GM21723 (cell line): ENCODE measurements at regions not wholly inside any gene's neighbourhood (a gene's known extent, or its start where the extent isn't known, plus 50 kb on each side); places are given as distances from the start of the nearest gene placed in this dataset.
A peak's percentile ranks its signal among the peaks of the same experiment; 100 is the strongest.

Experiments
- ATAC-seq: cut with Tn5 transposase; IDR thresholded peaks from one replicate; pipeline ENCODE4 v1.9.1; 2021; ENCODE audit warnings: mild to moderate bottlenecking, moderate library complexity; ENCODE audit not compliant: unreplicated experiment

DNA sequence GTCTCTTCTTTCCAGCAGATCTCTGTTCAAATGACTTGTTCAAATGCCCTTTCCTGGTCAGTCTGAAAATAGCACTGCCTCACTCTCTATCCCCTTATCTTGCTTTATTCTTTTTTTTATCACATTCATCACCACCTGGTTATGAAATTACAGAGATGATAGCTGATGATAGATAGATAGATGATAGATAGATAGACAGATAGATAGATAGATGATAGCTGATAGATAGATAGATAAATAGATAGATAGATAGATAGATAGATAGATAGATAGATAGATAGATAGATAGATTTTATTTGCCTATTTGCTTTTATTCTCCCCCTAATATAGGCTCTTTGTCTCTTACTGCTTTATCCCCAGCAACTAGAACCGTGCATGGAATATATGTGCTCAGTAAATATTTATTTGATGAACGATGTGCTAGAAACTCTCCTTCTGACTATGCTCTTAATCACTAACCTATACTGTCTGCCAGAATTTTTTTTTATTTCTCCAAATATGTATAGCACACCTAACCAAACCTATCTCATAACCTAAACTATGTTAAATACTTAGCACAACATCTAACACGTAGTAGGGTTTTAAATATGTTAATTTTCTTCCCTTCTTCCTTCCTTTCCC lies 372.8 kb upstream of the DUSP10 start:
- ATAC-seq, result no peak

DNA sequence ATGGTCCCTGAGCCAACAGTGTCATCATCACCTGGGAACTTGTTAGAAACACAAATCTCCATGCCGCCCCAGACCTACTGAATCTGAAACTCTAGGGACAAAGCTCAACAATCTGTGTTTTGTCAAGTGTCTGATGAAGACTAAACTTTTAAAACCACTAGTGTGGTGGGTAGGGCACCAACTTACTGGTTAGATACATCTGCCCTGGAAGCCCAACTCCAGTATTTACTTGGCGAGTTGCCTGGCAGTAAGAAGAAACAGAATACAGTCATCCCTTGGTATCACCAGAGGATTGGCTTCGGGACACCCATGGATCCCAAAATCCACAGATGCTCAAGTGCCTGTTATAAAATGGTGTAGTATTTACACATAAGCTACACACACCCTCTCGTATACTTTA lies 367.9 kb upstream of the DUSP10 start:
- ATAC-seq, result no peak

DNA sequence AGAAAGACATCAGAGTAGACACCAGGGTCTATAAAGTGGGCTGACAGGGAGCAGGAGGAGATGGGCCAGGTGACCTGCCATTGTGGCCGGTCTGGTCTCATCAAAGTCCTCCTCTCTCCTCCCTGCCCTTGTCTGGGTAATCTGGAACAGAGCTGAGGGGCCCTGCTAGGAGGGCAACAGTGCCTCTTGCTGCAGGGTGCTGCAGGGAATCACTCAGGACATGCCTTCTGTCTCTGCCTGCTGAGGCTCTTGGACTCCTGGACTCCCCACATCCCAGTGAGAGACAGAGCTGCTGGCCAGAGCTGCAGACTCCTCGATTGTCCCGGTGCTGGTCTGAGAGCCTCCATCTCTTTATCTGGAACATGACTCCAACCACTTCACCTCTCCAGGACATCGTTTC lies 366.1 kb upstream of the DUSP10 start:
- ATAC-seq, result no peak

DNA sequence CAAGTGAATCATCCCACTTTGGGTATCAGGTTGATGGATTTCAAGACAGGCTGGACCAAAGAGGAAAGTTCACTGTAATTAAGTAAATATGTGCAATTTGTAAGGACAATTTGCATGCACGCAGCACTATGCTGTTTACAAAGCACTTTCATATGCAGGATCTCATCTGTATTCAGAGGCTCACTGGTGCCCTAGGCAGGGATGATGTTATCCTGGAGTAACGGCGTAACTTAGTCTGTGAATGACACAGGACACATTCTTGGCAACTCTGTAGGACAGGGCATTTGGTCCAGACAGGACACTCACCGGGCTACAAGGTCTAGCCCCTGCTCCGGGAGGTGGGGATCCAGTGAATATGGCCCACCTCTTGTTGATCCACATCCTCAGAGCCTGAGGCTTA lies 365.4 kb upstream of the DUSP10 start:
- ATAC-seq, result no peak

DNA sequence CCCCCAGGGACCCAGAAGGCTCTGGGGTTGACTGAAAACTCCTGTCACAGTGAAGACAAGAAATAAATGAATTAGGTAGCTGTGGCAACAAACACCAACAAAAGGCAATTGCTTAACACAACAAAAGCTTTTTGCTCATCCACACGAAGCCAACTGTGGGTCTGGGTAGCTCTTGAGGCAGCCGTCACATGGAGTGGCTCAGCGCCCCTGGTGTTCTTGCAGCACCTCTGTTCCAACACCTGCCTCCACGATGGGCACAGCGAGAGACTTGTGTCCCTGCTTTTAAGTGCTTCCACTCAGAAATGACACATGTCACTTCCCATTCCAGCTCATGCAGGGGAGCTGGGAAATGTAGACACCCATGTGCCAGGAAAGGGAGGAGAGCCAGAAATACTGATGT lies 364.5 kb upstream of the DUSP10 start:
- ATAC-seq, result no peak

DNA sequence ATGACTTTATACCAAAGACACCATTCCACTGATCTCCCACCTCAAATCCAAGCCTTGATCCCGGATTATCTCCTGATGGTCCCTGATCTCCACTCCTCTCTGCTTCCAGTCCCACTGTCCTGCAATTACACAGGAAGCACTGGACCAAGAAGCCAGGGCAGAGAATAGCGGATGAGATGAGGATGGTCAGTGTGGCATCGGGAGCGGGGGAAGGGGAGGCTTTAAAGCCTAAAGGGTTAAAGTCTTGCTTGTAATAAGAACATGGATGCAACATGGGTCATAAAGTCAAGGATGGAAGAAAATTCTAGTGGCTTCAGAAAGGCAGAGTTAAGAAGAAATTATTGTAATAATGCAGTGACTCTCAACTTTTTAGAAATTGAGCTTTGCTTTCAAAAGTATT lies 364.0 kb upstream of the DUSP10 start:
- no peak for ATAC-seq

DNA sequence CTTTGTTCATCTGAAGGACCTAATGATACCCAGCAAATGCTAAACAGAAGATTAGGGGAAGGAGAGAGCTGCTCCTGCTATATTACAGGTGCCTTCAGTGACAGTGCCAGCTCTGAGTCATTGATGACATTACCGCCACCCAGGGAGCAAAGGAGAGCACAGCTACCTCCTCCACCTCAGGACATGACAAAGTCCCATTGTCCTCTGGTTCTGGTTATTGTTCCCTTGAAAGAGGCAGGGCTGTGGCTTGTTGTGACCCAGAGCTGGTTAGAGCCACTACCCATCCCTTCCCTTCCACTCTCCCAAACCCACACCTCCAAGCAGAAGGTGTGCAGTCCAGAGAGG lies 363.5 kb upstream of the DUSP10 start:
- ATAC-seq, result no peak

DNA sequence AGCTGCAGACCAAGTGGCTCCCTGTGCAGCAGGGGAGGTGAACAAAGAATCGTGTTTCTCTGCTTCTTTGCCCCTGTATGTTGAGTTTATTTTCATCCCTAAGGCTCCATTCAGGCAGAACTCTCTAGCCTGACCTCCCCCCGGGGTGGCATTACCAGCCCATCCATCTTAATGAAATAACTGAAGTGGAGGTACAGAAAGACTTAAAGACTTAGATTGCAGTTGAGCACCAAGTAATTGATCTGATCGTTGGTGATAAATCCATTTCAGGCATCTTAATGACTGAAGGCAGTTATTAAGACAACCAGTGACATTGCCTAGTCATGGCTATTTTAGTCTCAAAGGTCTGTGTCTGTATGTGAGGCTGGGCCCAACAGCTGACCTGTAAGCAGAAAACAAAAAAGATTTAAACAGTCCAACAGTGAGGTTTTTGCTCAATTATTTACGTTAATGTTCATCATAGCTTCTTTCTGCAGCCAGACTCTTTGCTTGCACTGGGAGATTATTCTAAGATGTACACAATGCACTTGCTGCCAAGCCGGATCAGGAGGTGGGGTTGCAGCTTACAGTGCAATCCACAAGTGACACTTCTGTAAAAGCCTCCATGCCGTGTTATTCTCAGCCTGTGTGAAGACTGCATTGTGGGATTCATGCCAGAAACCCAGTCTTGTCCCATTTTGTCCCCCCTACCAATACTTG lies 363.0 kb upstream of the DUSP10 start:
- ATAC-seq, result no peak

DNA sequence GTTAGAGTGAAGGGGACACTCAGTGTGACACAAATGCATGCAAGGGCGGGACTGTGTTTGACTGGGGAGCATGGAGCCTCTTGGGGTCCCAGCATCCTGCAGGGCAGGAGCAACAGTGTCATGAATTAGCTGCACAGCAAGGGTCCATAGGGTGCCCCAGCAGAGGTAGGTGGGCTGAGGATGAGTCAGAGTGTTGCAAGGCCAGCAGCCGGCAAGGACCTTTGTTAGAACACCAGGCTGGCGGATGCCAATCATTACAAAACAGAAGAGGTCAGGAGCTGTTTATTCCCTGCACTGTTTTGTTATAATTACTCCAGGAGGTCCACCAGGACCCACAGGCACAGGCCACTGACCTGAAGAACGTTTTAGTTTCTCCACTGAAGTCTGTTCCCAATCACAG lies 362.2 kb upstream of the DUSP10 start:
- no peak for ATAC-seq

DNA sequence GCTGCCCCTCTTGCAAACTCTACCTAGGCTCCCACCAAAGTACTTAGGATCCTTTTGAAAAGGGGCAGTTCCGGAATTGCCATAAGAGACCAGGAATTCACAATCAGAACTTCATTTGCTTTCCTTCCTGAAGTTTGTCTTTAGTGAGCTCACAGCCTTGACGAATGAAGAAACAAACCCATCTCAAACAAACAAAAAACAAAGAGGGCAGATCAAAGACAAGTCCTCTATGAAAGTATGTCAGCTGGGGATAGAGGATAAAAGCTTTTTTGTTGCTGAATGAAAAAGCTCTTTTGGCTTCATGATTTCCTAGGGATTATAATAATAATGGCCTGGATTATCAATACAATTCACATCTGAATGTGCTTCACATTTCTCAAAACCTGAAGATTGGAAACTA lies 357.9 kb upstream of the DUSP10 start:
- ATAC-seq, result no peak

DNA sequence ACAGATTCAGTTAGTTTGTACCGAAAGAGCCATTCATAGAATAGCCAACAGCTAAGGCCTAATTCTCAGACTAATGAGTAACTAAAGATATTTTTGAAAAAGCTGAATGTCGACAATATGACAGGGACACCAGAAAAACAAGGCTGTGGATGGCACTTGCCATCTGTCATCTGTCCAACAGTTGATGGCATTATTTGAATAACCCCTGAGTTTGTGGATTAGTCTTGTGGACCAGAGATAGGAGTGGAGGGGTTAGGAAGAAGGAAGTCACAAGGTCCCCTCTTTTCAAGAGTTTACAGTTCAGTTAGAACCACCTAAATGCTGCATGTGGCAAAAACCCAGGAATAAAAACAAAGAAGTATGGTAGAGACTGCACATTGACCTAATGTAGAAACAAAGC lies 356.5 kb upstream of the DUSP10 start:
- ATAC-seq, result no peak

DNA sequence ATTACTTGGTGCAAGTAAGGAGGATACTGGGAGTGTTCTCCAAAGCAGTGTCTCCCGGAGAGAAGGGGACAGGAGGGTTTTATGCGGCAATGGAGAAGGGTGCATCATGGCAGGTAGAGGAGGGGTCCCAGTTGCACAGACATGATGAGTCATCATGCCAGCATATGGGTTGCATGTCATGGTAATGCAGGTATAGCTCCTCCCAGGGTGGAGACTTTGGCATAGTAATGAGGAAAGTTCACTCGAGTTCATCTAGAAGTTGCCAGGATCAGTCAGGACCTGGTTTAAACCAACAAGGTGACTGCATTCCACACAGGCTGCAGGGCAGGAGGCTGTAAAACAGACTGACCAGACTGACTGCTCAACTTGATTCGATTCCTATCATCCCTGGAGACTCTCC lies 355.7 kb upstream of the DUSP10 start:
- no peak for ATAC-seq

DNA sequence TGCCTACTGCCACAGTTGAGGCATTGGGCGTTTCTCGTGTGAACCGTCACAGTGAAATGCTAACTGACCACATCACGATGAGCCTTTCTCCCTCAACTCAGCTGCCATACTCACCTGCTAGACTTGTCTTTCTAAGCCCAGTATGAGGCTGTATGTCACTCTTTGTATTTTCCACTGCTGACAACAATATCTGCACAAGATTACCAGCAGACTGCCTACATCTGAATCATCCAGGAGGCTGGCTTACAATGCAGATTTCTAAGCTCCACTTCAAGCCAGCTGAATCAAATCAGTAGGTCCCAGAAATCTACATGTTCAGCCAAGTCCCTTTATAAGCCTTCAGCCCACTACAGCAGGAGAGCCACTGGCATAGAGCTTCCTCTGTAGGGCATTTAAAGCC lies 355.0 kb upstream of the DUSP10 start:
- no peak for ATAC-seq

DNA sequence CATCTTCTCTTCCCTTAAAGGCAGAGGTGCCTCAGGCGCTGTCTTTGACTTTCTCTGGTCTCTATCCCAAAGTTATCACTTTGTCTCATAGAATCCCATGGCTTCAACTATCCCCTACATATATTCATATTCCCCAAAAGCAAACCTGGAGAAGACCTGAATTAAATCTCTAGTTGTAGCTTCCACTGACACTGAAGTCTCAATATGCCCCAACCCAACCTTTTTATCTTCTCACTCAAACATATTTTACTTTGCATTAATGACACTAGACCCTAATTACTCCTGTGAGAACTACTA lies 354.5 kb upstream of the DUSP10 start:
- ATAC-seq, result no peak

DNA sequence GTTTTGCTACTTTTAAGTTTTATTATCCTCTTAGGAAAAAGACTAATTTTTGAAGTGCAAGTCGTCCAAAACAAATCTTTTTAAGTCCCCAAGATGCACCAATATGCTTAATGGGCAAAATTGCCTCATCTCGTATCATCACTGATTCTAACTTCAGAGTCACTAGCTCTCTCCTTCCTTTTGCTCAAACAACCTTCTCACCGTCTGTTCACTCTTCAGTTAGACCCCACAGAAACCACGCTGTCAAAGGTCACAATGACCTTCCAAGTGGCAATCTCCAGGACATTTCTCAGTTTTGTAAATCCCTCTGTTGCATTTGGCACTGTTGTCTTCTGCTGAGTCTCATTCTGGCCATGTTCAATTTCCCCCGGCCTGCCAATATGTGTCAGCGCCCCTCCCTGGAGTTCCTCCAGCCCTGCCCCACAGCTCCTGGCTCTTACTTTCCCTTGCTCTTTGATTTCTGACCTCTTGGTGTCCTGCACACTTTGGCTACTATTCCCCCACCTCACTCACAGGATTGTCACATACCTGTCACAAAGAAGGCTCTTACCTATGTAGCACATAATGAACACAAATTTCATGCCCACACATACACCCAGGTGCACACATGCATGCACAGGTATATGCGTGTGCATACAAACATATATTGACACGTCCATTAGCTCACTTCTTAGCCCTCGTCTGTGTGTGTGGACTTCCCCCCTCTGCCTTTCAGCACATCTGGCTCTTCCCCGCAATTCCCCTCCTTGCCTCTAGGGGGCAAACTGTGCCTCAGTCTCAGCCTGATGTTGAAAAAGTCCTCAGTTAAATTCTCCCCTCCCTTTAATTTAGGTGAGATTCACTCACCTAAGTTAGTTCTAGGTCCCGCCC lies 354.0 kb upstream of the DUSP10 start:
- peak; percentile 85 for ATAC-seq

DNA sequence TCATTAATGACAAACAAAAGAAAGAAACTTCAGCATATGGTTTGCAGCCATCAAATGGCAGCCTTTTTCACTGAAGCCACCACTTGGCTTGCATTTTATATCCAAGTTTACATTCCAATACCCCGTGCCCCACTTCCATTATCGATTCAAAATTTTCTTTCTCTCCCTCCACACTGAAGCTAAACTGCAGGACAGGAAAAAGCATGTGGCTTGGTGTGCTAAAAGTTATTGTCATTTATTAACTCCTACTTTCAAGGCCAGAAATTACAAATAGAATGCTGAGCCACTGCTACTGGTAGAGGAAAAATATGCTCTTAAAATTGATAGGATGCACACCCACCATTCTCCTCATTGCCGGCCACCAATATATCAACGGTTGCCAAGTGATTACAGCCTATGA lies 351.6 kb upstream of the DUSP10 start:
- no peak for ATAC-seq

DNA sequence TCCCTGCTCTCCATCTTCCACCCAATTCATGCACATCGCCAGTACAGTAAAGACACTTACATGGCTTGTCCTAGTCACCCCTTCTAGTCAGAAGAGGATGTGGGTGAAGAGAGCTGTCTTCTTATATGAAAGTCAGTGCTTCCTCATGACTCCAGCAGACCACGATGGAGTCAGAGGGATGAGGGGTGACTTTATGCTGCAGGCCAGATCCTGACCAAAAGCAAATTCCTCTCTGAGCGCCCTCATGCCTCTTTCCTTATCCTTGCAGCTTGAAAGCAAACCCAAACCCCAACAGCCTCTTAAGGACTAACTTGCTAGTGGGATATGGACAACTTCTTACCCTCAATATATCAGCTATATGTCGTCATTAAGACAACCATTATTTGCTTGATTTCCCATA lies 348.2 kb upstream of the DUSP10 start:
- no peak for ATAC-seq

DNA sequence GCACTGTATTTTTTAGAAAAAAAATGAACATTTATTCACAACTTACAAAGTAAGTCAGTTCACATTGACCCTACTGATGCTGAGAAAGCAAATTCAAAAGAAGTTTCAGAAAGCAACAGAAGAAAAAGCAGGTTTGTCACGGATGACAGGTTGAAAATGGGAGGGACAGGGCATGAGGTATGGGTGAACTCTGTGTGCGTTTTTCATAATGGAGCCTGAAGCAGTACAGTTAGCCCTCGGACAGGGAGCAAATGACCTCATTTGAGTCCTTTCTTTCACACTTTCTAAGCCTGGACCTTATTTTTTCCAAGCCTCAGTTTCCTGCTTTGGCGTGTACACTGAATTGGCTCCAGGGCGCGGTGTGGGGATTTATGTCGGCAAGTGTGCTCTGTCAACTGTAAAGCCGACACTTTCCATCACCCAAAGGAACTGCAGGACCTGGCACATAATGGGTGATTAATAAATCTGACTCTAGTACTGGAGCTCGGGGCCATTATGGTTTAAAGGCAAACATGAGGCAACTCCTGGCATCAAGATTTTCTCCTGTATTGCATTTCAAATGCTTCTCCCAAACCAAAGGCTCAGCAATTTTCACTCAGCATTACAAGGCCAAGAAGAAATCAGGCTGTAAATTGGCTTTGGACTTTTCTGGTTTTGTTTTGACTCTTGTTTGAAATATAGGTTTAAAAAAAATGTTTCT lies 345.5 kb upstream of the DUSP10 start:
- ATAC-seq, result no peak

DNA sequence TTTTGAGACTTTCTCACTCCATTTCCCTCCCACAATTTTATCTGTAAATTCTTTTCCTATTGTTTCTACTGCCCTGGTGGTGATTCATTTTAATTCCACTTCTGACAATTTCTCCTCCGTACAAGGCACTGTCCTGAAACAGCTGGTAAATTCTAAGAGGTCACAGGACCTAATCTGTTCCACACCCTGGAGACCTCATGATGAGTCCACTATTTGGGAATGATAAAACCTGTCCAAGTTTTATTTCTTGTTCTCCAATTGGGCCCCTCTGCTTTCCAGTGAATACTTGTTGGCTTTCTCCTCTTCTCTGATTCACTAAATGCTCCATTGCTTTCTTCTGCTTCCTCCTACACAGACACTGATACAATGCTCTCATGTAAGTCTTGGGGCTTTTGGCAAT lies 343.1 kb upstream of the DUSP10 start:
- no peak for ATAC-seq

DNA sequence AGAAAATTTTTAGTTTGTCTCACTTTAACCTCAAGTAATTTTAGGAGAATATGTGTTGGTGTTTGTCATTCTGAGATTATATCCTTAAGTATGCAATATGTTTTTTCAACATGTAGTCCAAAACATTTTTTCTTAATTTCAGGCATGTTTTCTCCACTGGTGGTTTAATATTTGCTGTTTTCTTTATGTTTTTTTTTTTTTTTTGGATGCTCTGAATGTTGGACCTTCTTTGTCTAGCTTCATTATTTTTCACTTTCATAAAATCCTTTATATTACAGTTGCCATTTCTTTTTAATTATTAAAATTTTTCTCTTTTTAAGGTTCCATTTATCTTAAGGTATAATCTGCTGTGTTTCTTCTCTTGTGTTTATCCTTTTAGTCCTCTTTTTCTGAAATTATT lies 342.2 kb upstream of the DUSP10 start:
- ATAC-seq, result no peak

DNA sequence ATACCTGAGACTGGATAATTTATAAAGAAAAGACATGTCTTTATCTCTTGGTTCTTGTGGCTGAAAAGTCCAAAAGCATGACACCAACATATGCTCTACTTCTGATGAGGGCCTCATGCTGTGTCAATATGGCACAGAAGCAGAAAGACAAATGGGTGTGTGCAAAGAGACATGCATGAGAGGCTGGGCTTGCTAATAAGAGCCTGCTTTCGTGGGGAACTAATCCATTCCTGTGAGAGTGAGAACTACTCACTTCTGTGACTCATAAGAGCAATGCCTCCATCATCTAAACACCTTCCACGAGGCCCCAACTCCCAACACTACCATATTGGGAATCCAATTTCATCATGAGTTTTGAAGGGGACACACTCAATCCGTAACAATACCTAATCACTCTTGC lies 340.0 kb upstream of the DUSP10 start:
- ATAC-seq, result no peak

DNA sequence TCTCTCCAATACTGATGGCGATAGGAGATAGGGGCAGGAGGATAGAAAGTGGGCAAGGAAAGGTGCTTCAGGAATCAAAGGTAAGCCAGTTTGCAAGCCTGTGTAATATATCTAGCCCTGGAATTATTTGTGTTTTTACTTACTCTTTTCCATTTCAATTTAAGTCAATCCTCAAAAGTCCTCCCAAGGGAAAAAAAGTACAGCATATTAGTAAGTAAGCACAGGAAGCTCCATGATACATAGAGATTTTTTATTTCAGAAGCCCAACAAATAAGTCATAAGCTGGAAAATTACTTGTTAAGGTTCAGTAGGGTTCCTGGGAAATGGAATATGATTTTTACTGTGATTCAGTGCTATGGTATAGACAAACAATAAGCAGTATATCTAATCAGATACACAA lies 337.7 kb upstream of the DUSP10 start:
- ATAC-seq, result no peak
